ENCODE measurements at regions not wholly inside any gene's neighbourhood (a gene's known extent, or its start where the extent isn't known, plus 50 kb on each side); places are given as distances from the start of the nearest gene placed in this dataset.

GRCh38 chr6:170156448-170157375 is 134.2 kb downstream of the DLL1 start:
- no peak for ATAC-seq
- H3K36me3 Mint-ChIP-seq (ENCODE audit: low read depth) = no peaks in the 10 kb centered on the region
- H3K4me1 Mint-ChIP-seq = peaks cover 13% of the 10 kb centered on the region
- H3K27me3 Mint-ChIP-seq (ENCODE audit: insufficient read depth, low read depth, poor library complexity) = peaks cover 3% of the 10 kb centered on the region
- Histone ChIP-seq H4K20me1 (replicated peaks; ENCODE audit: insufficient read depth) (no peaks in the 10 kb centered on the region), H3K4me1 (ENCODE audit: insufficient read depth) (no peaks in the 10 kb centered on the region; the same call in 1 of the 2 replicates), H2AFZ (no peak overlapping the region), H3K27ac (ENCODE audit: low read depth) (no peak overlapping the region), H3K4me3 (no peak overlapping the region), H3K4me2 (no peak overlapping the region), H3K79me2 (replicated peaks; ENCODE audit: insufficient read depth) (no peaks in the 10 kb centered on the region), H3K9me2 (ENCODE audit: insufficient read depth) (no peaks in the 10 kb centered on the region), H3K27me3 (ENCODE audit: insufficient read depth) (no peaks in the 10 kb centered on the region), H3F3A (replicated peaks; ENCODE audit: low read depth) (no peaks in the 10 kb centered on the region), H3K36me3 (ENCODE audit: insufficient read depth) (no peaks in the 10 kb centered on the region)
- no peak for DNase-seq (ENCODE audit: low spot score)
- TF ChIP-seq ZNF114 (CRISPR knock-in tag; IDR thresholded peaks at IDR 0.05) (no peak), JUNB (IDR thresholded peaks at IDR 0.05; ENCODE audit: unreplicated experiment) (no peak)
- H3K9me3 Mint-ChIP-seq = no peaks in the 10 kb centered on the region; the same call in 2 of the 3 replicates
- H3K4me3 Mint-ChIP-seq = no peak overlapping the region
- no peak overlapping the region for H3K27ac Mint-ChIP-seq

DNA sequence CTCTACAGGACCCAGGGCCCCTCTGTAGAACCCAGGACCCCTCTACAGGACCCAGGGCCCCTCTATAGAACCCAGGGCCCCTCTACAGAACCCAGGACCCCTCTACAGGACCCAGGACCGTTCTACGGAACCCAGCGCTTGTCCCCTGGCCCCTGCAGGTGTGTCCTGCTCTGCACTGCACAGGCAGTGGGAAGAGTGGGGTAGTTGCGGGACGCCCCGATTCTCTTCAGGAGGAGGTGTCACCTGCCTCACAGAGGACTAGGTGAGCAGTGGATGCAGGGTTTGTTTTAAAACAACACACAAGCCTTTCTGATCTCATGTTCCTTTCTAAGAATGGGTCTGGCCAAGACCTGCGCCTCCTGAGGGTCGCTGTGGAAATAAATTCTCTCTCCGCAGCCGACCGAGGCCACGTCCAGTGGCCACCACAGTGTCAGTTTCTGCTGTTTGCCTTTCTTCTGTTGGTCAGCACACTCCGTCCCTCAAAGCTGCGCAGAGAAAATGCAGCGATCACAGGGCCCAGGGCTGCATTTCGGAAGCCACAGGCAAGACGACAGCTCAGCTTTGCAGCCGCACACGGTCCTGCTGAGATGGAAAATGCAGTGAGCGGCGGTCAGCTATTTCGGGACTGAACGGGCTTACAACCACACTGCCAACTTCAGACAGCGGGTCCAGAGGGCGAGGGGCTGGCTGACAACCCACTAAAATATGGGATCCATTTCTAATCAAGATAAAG is 135.2 kb downstream of the DLL1 start:
- Mint-ChIP-seq H3K27me3 (ENCODE audit: insufficient read depth, low read depth, poor library complexity) (peaks cover 11% of the 10 kb centered on the region), H3K4me3 (no peak overlapping the region; the same call in 2 of the 3 replicates), H3K36me3 (ENCODE audit: low read depth) (no peaks in the 10 kb centered on the region), H3K27ac (no peak overlapping the region), H3K4me1 (peaks cover 19% of the 10 kb centered on the region), H3K9me3 (no peaks in the 10 kb centered on the region; the same call in 2 of the 3 replicates)
- no peak for DNase-seq (ENCODE audit: low spot score)
- Histone ChIP-seq H3K4me2 (no peak overlapping the region), H3K27me3 (ENCODE audit: insufficient read depth) (no peaks in the 10 kb centered on the region), H3K9me2 (ENCODE audit: insufficient read depth) (no peaks in the 10 kb centered on the region), H3K36me3 (ENCODE audit: insufficient read depth) (no peaks in the 10 kb centered on the region), H3K4me3 (no peak overlapping the region), H3K27ac (ENCODE audit: low read depth) (no peak overlapping the region), H2AFZ (no peak overlapping the region), H4K20me1 (replicated peaks; ENCODE audit: insufficient read depth) (no peaks in the 10 kb centered on the region), H3K79me2 (replicated peaks; ENCODE audit: insufficient read depth) (no peaks in the 10 kb centered on the region), H3K4me1 (ENCODE audit: insufficient read depth) (no peaks in the 10 kb centered on the region; the same call in 1 of the 2 replicates), H3F3A (replicated peaks; ENCODE audit: low read depth) (no peaks in the 10 kb centered on the region)
- no peak for ATAC-seq
- no peak for TF ChIP-seq EZH2phosphoT487 (IDR thresholded peaks at IDR 0.05; ENCODE audit: unreplicated experiment)
- TF ChIP-seq EZH2 (IDR thresholded peaks at IDR 0.05; ENCODE audit: low read depth, unreplicated experiment) = no peak
- TF ChIP-seq CREB1 (CRISPR knock-in tag; IDR thresholded peaks at IDR 0.05; ENCODE audit: low read depth) = no peak
- TF ChIP-seq STAT1 (IDR thresholded peaks at IDR 0.05; ENCODE audit: unreplicated experiment) = no peak
- no peak for TF ChIP-seq POLR2AphosphoS5 (IDR thresholded peaks at IDR 0.05; ENCODE audit: low read depth)

All from GM23338 (cell line).